ENCODE measurements at regions not wholly inside any gene's neighbourhood (a gene's known extent, or its start where the extent isn't known, plus 50 kb on each side); places are given as distances from the start of the nearest gene placed in this dataset.

GRCh38 chr14:37708481-37708880 is 113.1 kb downstream of the TTC6 start:
- TF ChIP-seq ZNF292 (tag by site-specific recombination; IDR thresholded peaks at IDR 0.05; ENCODE audit: borderline replicate concordance, low read depth) (no peak), CTCF (tag by site-specific recombination; IDR thresholded peaks at IDR 0.05) (no peak), TSHZ1 (tag by site-specific recombination; IDR thresholded peaks at IDR 0.05; ENCODE audit: borderline replicate concordance) (no peak), ZBTB17 (tag by site-specific recombination; IDR thresholded peaks at IDR 0.05) (no peak), ZFP41 (tag by site-specific recombination; IDR thresholded peaks at IDR 0.05; ENCODE audit: borderline replicate concordance) (no peak), SP3 (tag by site-specific recombination; IDR thresholded peaks at IDR 0.05) (no peak), GLI4 (tag by site-specific recombination; IDR thresholded peaks at IDR 0.05) (no peak), YY1 (tag by site-specific recombination; IDR thresholded peaks at IDR 0.05) (no peak), ZNF362 (tag by site-specific recombination; IDR thresholded peaks at IDR 0.05) (no peak), ZNF510 (tag by site-specific recombination; IDR thresholded peaks at IDR 0.05; ENCODE audit: insufficient replicate concordance) (no peak)
